Activated T-cell treated with anti-CD3 and anti-CD28 coated beads for 24 hours (primary cell): ENCODE measurements at regions not wholly inside any gene's neighbourhood (a gene's known extent, or its start where the extent isn't known, plus 50 kb on each side); places are given as distances from the start of the nearest gene placed in this dataset.

Experiments used
- DNase-seq: peaks from one replicate; pipeline ENCODE4 v3.0.0-alpha.2; 2020; ENCODE audit warnings: low read depth

DNA sequence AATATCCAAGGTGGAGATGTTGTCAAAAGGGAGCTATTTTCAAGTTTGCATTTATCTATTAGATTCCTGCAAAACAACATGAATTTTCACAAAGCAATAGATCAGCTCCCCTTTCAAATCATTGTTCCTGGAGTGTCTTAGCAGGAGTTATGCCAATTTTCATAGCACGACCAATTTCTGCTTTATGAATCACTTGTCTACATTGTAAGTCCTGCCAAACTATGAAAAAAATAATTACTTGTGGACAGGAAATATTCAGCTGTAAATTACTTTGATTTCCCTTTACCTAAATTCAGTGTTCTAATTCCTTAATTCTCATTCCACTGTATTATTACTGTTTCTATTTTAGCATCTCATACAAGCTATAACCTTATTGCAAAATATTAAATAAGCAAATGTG lies 1289.6 kb downstream of the NSUN3 start:
- no peak for DNase-seq

DNA sequence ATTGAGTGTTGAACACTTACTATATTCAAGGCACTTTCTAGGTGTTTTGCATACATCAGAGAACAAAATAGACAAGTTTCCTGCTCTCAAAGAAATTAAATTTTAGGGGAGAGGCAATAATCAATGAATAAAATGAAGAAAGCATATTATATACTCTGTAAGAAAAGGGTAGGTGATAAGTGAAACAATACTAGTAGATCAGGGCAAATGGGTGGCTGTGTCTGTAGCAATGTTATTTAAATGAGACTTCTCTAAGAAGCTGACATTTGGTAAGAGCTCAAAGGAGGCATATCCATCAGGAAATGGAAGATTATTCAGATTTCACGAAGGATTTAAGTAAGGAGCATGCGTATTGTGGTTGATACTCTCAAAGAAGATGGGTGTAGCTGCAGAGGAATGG lies 1291.6 kb downstream of the NSUN3 start:
- no peak for DNase-seq

DNA sequence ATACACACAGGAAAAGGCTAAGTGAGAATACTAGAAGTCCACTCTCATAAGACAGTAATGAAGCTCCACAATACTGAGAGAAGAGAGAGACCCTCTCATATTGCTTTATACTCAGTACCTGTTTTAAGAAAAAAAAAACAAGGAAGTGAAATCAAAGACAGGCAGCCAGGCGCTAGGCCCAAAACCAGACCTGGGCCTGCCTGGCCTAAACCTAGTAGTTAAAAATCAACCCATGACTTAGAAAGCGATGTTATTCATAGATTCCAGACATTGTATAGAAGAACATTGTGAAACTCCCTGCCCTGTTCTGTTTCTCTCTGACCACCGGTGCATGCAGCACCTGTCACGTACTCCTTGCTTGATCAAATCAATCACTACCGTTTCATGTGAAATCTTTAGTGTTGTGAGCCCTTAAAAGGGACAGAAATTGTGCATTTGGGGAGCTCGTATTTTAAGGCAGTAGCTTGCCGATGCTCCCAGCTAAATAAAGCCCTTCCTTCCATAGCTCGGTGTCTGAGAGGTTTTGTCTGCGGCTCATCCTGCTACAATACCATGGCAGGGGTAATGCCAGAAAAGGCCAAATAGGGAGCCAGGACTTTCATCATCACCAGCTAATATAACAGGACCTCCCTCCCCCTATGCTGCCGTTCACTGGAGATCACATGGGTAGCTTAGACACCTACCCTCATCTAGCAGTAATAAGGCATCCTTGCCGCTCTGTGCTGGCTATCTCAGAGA lies 1294.1 kb downstream of the NSUN3 start:
- DNase-seq: no peak

GRCh38 chr3:95387242-95388021 lies 1324.6 kb downstream of the NSUN3 start:
- no peak for DNase-seq

DNA sequence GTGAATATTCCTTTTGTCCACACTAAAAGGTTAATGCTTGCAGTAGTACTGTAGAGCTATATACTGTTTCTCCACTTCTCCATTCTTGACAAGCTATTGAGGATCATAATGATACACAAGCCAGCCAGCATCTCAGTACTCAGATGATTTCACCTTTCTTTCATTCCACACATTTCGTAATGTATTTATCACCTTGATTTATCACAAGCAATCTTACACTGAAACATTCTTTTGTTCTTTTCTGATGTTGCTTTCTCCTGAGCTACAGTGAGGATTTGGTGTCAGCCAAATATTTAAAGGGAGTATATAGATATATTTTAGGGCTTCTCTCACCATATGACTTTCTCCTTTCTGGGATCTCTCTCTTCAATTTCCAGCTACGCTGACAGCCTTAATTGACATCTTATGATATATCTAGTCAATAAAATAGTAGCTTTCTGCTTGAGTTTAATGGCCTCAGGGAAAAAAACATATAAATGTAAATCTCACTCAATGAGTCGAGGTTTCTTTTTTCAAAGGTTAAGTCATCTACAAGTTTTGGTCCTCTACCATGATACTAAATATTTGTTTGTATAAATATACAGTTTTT lies 1327.0 kb downstream of the NSUN3 start:
- no peak for DNase-seq

DNA sequence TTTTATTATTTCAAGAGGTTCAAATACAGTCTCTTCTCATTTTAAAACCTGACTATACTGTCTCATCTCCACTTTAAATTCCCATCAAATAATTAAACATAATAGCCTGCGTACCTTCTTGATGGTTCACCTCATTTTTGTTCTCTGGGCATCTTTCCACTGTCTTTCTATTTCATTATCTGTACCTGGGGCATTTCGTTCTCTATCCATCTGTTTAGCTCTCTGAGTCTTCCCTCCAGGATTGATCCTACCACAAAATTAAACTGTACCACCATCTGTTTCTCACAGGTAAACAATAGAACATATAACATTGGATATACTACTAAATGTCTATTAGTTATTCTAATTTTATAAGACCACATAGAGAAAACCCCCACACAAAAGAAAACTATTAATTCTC lies 1331.4 kb downstream of the NSUN3 start:
- no peak for DNase-seq

DNA sequence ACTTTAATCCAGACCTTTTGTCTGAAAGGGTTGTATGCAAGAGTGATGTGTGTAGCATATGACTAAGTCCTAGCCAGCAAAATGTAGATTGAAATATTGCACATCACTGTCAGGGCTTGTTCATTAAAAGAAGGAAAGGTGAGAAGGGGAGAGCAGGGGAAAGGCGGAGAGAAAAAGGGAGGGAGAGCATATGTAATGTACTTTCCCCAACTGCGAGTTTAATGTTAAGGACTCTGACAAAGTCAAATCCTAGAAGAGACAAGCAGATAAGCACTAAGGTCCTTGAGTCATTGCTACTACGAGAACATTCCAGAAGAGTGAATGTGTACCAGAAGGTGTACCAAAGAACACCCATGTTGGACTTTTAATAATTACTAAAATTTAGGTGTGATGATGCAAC lies 1336.7 kb downstream of the NSUN3 start:
- DNase-seq: no peak

- DNase-seq: no peak
Observed at GRCh38 chr3:95401693-95402092, 1338.8 kb downstream of the NSUN3 start.

DNA sequence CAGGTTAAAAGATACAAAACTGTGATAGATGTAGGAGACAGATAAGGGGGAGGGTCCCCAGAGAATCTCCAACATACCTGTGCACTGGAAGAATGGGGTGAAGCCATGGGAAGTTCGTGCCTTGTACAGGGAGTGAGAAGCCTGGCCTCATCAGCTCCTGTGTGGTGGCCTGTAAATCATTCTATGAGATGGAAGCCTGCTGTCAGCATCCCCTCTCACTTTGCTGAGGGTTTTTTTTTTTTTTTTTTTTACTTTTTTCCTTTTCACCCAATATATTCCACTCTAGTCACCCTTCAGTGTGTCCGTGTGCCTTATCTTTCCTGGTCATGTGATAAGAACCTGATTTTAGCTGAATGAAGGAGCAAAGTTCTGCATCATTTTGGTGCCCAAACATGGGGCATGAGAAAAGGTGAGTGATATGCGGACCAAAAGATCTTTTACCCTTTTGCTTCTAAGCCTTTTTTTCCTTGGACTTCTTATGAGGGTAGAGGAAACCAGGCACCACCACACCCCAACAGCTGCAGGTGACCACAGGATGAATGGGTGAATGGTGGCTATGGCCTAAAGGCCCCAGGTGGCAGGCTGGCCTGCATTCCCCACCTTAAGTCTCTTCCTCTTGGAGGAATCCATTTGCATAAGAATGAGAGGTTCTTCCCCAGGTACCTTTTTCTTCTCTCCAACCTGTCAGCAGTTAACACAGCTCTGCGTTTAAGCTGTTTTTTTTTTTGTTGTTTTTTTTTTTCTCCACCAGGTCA lies 1345.0 kb downstream of the NSUN3 start:
- DNase-seq: no peak

DNA sequence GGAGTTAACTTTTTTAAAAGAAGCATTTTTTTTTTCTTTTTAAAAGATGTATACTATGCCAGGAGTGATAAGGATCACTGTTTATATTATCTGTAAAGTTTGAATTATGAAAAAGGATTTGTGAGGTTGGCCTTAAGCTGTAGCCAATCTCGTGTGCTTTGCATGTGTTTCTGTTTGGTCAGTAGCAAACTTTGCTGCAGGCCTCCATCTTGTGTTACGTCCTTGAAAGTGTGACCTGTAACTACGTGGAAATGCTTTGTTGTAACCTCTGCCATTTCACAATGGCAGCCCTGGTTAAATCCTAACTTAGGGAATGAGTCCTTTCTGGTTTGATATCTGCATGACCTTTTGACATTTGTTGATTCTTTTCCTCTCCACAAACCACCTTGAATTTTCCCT lies 1345.6 kb downstream of the NSUN3 start:
- no peak for DNase-seq

- no peak for DNase-seq
Observed at GRCh38 chr3:95418251-95418650, 1355.4 kb downstream of the NSUN3 start.

DNA sequence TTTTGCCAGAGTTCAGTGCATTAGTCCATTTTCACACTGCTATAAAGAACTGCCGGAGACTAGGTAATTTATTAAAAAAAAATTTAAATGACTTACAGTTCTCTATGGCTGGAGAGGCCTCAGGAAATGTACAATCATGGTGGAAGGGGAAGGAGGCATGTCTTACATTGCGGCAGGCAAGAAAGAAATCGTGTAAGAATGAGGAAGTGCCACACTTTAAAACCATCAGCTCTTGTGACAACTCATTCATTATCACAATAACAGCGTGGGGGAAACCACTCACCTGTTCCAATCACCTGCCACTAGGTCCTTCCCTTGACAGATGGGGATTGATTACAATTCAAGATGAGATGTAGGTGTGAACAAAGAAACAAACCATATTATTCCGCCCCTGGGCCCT lies 1361.4 kb downstream of the NSUN3 start:
- DNase-seq: no peak

DNA sequence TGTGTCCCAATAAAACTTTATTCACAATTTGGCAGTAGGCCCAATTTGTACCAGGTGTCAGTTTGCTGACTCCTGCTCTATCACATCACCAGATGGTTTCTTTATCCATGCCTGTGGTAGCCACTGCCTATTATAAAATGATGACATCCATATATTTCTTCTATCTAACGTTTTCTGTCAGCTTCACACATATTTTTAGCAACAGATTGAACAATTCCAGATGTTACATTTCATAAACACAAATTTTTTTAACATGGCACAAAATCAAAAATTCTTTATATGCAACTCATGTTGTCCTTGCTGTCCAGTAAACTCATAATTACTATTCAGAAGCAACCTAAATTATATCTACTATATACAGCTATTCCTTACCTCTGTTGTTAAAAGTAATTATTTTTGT lies 1371.6 kb downstream of the NSUN3 start:
- DNase-seq: no peak

DNA sequence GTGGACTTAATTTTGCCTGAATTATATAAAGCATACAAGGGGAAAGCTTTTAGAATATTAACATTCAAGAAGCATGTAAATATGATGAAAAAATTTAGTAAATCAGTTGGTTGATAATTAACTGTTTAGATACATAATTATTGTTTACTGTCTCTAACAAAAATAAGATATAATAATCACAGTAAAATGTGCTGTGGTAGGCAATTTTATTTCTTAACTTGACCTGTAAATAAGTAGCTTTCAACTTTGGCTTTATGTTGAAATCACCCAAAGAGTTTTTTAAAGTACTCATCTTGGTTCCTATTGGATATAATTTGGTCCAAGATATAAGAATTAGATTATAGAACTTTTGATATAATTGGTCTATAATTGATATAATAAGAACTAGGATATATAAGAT lies 1374.5 kb downstream of the NSUN3 start:
- DNase-seq: no peak

GRCh38 chr3:95438274-95438673 lies 1375.4 kb downstream of the NSUN3 start:
- DNase-seq: no peak

DNA sequence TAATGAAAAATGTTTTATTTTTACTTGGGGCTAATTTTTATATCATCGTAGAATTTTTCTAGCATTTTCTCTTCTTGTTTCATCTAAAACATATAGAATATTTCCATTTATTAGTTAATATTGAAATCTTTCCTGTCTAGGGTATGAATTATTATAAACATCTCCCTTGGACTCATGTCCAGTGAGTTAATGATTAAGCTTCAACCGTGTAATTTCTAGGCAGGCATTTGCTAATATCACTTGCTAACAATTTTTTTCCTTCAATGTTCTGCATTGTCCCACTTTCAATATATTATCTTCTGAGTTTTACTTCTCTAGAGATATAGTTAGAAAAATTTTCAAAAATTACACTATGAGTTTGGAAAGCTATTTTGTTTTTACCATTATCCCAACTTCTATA lies 1371.6 kb upstream of the EPHA6 start:
- no peak for DNase-seq

DNA sequence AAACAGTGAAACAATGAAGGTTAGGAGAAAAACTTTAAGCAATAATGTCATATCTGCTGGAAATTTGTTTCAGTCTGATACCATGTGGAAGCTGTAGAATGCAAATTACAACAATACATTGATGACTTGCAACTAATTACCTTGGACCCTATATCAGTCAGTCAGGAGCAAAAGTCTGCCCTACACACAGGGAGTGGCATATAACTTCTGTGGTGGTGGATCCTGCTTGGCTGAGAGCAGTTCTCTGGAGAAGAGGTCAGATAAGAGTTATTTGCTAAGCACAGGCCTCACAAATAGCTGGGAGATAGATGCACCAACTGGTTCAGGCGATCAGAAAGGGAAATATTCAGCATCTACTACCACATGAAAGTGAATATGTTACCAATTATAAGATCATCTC lies 1364.6 kb upstream of the EPHA6 start:
- no peak for DNase-seq

DNA sequence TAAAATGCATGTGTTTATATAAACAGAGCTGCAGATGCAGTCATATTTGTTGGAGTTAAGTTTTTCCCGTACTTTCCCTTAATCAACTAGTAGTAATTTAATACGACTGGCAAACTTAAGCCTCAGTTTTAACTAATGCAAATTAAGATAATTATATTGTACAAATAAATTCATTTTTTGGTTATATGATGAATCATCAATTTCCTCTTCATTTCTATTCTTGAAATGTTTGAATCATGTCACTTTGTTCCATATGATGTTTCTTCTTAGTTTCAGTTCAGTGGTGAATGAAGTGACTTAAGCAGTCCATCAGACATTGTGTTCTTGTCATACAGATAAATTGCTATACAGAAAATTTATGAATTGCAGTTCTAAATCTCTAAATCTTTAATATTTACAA lies 1361.2 kb upstream of the EPHA6 start:
- no peak for DNase-seq

GRCh38 chr3:95456835-95457234 lies 1357.6 kb upstream of the EPHA6 start:
- no peak for DNase-seq

DNA sequence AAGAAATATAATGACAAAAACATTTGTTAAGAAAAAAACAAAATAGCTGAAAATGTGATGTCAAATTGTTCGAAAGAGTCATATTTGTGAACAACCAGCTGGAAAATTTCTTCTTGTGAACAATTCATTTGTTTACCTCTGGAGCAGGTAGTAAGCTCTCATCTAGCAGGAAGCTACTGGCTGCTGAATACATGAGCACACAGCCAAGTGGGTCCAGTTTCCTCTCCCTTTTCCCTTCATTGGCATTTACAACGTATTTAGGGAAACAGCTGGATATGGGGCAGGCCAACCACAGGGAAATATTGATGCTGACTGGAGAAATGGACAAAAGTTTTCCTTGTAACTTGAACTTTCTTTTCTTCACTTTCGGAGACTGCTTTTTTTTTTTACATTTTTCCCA lies 1354.7 kb upstream of the EPHA6 start:
- DNase-seq: no peak

DNA sequence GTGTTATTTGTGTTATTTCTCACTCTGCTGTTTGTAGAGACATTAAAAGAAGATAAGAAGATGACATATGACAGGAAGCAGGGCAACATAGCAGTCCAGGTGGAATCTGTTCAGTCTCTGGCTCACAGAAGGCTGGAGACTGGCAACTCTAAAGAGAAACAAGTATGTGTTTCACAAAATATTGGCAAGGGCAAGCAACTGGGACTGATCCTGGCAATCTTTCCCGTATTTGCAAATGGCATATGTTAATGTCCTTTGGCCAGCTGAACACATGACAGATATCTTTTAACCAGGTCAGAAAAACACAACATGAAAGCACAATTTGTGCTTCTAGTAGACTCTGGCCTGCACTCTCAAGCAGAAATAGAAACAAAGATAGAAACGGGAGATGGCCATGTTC lies 1354.1 kb upstream of the EPHA6 start:
- DNase-seq: no peak

- no peak for DNase-seq
Observed at GRCh38 chr3:95462161-95462560, 1352.2 kb upstream of the EPHA6 start.

DNA sequence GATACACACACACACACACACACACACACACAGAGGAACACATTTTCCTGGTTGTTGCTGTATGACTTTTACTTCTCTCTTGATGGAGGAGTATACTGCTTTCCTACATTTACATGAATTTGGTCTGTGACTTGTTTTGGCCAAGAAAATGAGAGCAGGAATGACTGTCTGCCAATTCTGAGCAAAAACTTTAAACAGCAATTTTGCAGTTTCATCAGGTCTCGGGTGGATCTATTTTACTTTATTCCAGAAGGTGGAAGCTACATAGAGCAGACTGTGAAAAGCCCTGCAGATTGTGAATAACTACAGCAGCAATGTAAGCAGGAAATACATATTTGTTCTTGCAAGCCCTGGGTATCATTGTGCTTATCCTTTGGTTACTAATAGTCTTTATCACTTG lies 1350.0 kb upstream of the EPHA6 start:
- DNase-seq: no peak
